Peyer's patch (tissue), 4 donors: ENCODE measurements at regions not wholly inside any gene's neighbourhood (a gene's known extent, or its start where the extent isn't known, plus 50 kb on each side); places are given as distances from the start of the nearest gene placed in this dataset.

Experiments
- DNase-seq, 3 donors: peaks; one replicate each; pipeline ENCODE4 v3.0.0-alpha.2; 2017 to 2019
- H3K27ac ChIP-seq, 4 donors: fragments of 200-600 bp; sonication (generic); one replicate each; pipeline ENCODE4 v1.5.1; 2016 to 2019
- H3K27me3 ChIP-seq, 2 donors: fragments of 200-600 bp; sonication (generic); one replicate each; pipeline ENCODE4 v1.5.1; 2019
- H3K36me3 ChIP-seq, 3 donors: fragments of 200-600 bp; sonication (generic); one replicate each; pipeline ENCODE4 v1.5.1; 2016 to 2019
- H3K4me1 ChIP-seq, 4 donors: fragments of 200-600 bp; sonication (generic); one replicate each; pipeline ENCODE4 v1.5.1; 2016 to 2019
- H3K4me3 ChIP-seq, 4 donors: fragments of 200-600 bp; sonication (generic); 1 replicate in 3 of 4; 2 replicates in 1 of 4; pipeline ENCODE4 v1.5.1; 2016 to 2019; ENCODE audit warnings: mild to moderate bottlenecking in 1 of 4
- H3K9me3 ChIP-seq, 4 donors: fragments of 200-600 bp; sonication (generic); one replicate each; pipeline ENCODE4 v1.5.1; 2016 to 2019; ENCODE audit warnings: mild to moderate bottlenecking in 1 of 4
- POLR2A ChIP-seq, 2 donors: fragments of 450-650 bp; IDR thresholded peaks; one replicate each; pipeline ENCODE4 v1.5.1; 2017; ENCODE audit warnings: antibody characterized with exemption in 2 of 2, mild to moderate bottlenecking in 2 of 2, moderate library complexity in 2 of 2
- TF ChIP-seq, protein P1 (sequence below), 6 experiments: fragments of 450-650 bp in 4 of 6; fragments of 200-600 bp in 2 of 6; sonication (generic) in 1 of 6; IDR thresholded peaks; one replicate each; pipeline ENCODE4 v1.5.1; 2017 to 2019; ENCODE audit warnings: antibody characterized with exemption in 6 of 6, mild to moderate bottlenecking in 3 of 6, moderate library complexity in 1 of 6

GRCh38 chr3:189119950-189120349, 51.8 kb upstream of the TPRG1 start:
- H3K4me1 ChIP-seq, result peaks cover 0 to 7% (median 0%) of the 10 kb centered on the region in 4 donors
- no peaks in the 10 kb centered on the region for H3K27me3 ChIP-seq
- no peak overlapping the region for H3K4me3 ChIP-seq
- no peaks in the 10 kb centered on the region for H3K36me3 ChIP-seq
- H3K9me3 ChIP-seq, result no peaks in the 10 kb centered on the region
- no peak overlapping the region for H3K27ac ChIP-seq
- no peak for TF ChIP-seq POLR2A (IDR thresholded peaks at IDR 0.05)
- TF ChIP-seq, protein P1, sequence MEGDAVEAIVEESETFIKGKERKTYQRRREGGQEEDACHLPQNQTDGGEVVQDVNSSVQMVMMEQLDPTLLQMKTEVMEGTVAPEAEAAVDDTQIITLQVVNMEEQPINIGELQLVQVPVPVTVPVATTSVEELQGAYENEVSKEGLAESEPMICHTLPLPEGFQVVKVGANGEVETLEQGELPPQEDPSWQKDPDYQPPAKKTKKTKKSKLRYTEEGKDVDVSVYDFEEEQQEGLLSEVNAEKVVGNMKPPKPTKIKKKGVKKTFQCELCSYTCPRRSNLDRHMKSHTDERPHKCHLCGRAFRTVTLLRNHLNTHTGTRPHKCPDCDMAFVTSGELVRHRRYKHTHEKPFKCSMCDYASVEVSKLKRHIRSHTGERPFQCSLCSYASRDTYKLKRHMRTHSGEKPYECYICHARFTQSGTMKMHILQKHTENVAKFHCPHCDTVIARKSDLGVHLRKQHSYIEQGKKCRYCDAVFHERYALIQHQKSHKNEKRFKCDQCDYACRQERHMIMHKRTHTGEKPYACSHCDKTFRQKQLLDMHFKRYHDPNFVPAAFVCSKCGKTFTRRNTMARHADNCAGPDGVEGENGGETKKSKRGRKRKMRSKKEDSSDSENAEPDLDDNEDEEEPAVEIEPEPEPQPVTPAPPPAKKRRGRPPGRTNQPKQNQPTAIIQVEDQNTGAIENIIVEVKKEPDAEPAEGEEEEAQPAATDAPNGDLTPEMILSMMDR (IDR thresholded peaks at IDR 0.05), result no peak
- no peak for DNase-seq

DNA sequence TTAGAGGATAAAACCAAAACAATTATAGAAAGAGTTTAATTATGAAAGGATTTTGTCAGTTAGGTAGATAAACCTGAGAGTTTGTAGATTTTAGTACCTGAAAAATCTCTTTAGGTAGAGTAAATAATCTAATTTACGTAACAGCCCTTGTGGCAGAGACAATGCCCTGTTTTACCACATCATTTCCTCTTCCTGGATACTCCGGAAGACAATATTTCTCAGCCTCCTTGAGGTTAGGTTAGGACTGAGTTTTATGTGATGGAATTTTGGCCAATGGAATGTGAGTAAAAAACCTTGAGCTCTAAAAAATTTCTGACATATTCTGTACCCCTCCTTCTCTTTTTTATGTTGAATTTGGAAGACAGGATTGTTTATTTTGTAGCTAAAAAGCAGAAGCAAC, 50.7 kb upstream of the TPRG1 start:
- Histone ChIP-seq H3K36me3 (no peaks in the 10 kb centered on the region), H3K27me3 (no peaks in the 10 kb centered on the region), H3K27ac (peak overlapping the region in 2 of 4 donors; percentile 1 to 48), H3K4me1 (peaks cover 0 to 7% (median 0%) of the 10 kb centered on the region in 4 donors), H3K4me3 (no peak overlapping the region), H3K9me3 (no peaks in the 10 kb centered on the region)
- TF ChIP-seq POLR2A (IDR thresholded peaks at IDR 0.05), result no peak
- TF ChIP-seq, protein P1 (IDR thresholded peaks at IDR 0.05), result no peak
- DNase-seq, result no peak
